ENCODE measurements at regions not wholly inside any gene's neighbourhood (a gene's known extent, or its start where the extent isn't known, plus 50 kb on each side); places are given as distances from the start of the nearest gene placed in this dataset.
"Not testable (repeated sequence)": the region's sequence is repeated elsewhere in the genome, so short reads cannot be mapped to it uniquely, and the experiment has no call there.

DNA sequence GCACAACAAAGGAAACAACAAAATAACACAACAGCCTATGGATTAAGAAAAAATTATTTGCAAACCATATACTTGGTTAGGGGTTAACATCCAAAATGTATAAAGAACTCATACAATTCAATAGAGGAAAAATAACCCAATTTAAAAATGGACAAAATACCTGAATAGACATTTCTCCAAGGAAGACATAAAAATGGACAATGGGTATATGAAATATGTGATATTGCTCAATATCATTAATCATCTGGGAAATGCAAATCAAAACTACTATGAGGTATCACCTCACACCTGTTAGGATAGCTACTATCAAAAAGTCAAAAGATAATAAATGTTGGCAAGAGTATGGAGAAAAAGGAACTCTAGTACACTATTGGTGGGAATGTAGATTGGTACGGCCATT, 71.0 kb upstream of the THRB start:
- H3K9me3 ChIP-seq (ENCODE audit: low read length), result no peaks in the 10 kb centered on the region
- TF ChIP-seq, protein P1, sequence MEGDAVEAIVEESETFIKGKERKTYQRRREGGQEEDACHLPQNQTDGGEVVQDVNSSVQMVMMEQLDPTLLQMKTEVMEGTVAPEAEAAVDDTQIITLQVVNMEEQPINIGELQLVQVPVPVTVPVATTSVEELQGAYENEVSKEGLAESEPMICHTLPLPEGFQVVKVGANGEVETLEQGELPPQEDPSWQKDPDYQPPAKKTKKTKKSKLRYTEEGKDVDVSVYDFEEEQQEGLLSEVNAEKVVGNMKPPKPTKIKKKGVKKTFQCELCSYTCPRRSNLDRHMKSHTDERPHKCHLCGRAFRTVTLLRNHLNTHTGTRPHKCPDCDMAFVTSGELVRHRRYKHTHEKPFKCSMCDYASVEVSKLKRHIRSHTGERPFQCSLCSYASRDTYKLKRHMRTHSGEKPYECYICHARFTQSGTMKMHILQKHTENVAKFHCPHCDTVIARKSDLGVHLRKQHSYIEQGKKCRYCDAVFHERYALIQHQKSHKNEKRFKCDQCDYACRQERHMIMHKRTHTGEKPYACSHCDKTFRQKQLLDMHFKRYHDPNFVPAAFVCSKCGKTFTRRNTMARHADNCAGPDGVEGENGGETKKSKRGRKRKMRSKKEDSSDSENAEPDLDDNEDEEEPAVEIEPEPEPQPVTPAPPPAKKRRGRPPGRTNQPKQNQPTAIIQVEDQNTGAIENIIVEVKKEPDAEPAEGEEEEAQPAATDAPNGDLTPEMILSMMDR (IDR thresholded peaks at IDR 0.05; ENCODE audit: poor library complexity, severe bottlenecking), result no peak
- TF ChIP-seq, protein P2, sequence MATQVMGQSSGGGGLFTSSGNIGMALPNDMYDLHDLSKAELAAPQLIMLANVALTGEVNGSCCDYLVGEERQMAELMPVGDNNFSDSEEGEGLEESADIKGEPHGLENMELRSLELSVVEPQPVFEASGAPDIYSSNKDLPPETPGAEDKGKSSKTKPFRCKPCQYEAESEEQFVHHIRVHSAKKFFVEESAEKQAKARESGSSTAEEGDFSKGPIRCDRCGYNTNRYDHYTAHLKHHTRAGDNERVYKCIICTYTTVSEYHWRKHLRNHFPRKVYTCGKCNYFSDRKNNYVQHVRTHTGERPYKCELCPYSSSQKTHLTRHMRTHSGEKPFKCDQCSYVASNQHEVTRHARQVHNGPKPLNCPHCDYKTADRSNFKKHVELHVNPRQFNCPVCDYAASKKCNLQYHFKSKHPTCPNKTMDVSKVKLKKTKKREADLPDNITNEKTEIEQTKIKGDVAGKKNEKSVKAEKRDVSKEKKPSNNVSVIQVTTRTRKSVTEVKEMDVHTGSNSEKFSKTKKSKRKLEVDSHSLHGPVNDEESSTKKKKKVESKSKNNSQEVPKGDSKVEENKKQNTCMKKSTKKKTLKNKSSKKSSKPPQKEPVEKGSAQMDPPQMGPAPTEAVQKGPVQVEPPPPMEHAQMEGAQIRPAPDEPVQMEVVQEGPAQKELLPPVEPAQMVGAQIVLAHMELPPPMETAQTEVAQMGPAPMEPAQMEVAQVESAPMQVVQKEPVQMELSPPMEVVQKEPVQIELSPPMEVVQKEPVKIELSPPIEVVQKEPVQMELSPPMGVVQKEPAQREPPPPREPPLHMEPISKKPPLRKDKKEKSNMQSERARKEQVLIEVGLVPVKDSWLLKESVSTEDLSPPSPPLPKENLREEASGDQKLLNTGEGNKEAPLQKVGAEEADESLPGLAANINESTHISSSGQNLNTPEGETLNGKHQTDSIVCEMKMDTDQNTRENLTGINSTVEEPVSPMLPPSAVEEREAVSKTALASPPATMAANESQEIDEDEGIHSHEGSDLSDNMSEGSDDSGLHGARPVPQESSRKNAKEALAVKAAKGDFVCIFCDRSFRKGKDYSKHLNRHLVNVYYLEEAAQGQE (IDR thresholded peaks at IDR 0.05; ENCODE audit: borderline replicate concordance), result no peak
- TF ChIP-seq SMC3 (conservative IDR thresholded peaks at IDR 0.05; ENCODE audit: poor library complexity) (no peak), EZH2 (IDR thresholded peaks at IDR 0.05; ENCODE audit: borderline replicate concordance, insufficient read depth, low read length, poor library complexity, severe bottlenecking) (no peak), RAD21 (conservative IDR thresholded peaks at IDR 0.05) (no peak), MXI1 (conservative IDR thresholded peaks at IDR 0.05; ENCODE audit: poor library complexity, severe bottlenecking) (no peak), TAF1 (IDR thresholded peaks at IDR 0.05; ENCODE audit: low read depth) (no peak), EP300 (conservative IDR thresholded peaks at IDR 0.05; ENCODE audit: poor library complexity, severe bottlenecking) (no peak), POLR2AphosphoS5 (IDR thresholded peaks at IDR 0.05) (no peak)
- no peak overlapping the region for H3K4me2 ChIP-seq (ENCODE audit: low read length)
- H3K79me2 ChIP-seq (replicated peaks; ENCODE audit: insufficient read depth, low read length), result no peaks in the 10 kb centered on the region
- H3K9me2 ChIP-seq (ENCODE audit: insufficient read depth, low read length), result no peaks in the 10 kb centered on the region
- H3K27me3 ChIP-seq (ENCODE audit: insufficient read depth, low read depth, low read length), result no peaks in the 10 kb centered on the region
- no peaks in the 10 kb centered on the region for H3F3A ChIP-seq (ENCODE audit: insufficient read depth, low read length, poor library complexity, severe bottlenecking)
- H4K20me1 ChIP-seq (ENCODE audit: insufficient read depth), result no peaks in the 10 kb centered on the region
- no peak overlapping the region for H3K27ac ChIP-seq (ENCODE audit: low read length)
- H2AFZ ChIP-seq (ENCODE audit: low read depth, low read length), result no peak overlapping the region
- no peak overlapping the region for H3K4me3 ChIP-seq (ENCODE audit: low read length)
- H3K9ac ChIP-seq (ENCODE audit: low read length), result no peak overlapping the region
- no peaks in the 10 kb centered on the region for H3K36me3 ChIP-seq (ENCODE audit: insufficient read depth, low read length)

DNA sequence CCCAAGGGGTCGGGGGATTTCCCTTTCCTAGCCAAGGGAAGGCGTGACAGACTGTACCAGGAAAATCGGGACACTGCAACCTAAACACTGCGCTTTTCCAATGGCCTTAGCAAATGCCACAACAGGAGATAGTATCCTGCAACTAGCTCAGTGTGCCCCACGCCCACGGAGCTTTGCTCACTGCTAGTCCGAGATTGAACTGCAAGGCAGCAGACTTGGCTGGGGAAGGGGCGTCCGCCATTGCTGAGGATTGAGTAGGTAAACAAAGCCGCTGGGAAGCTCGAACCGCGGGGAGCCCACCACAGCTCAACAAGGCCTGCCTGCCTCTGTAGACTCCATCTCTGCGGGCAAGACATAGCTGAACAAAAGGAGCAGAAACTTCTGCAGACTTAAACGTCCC, 72.3 kb upstream of the THRB start:
- H2AFZ ChIP-seq (ENCODE audit: low read depth, low read length), result no peak overlapping the region
- no peaks in the 10 kb centered on the region for H3K9me3 ChIP-seq (ENCODE audit: low read length)
- H3K4me3 ChIP-seq (ENCODE audit: low read length), result no peak overlapping the region
- no peak overlapping the region for H3K9ac ChIP-seq (ENCODE audit: low read length)
- no peaks in the 10 kb centered on the region for H3K9me2 ChIP-seq (ENCODE audit: insufficient read depth, low read length)
- TF ChIP-seq RAD21 (conservative IDR thresholded peaks at IDR 0.05), result no peak
- TF ChIP-seq POLR2AphosphoS5 (IDR thresholded peaks at IDR 0.05), result no peak
- no peak for TF ChIP-seq EP300 (conservative IDR thresholded peaks at IDR 0.05; ENCODE audit: poor library complexity, severe bottlenecking)
- H3K36me3 ChIP-seq (ENCODE audit: insufficient read depth, low read length), result no peaks in the 10 kb centered on the region
- H3K27ac ChIP-seq (ENCODE audit: low read length), result no peak overlapping the region
- no peaks in the 10 kb centered on the region for H3K79me2 ChIP-seq (replicated peaks; ENCODE audit: insufficient read depth, low read length)
- no peaks in the 10 kb centered on the region for H4K20me1 ChIP-seq (ENCODE audit: insufficient read depth)
- no peaks in the 10 kb centered on the region for H3F3A ChIP-seq (ENCODE audit: insufficient read depth, low read length, poor library complexity, severe bottlenecking)
- no peak overlapping the region for H3K4me2 ChIP-seq (ENCODE audit: low read length)
- H3K27me3 ChIP-seq (ENCODE audit: insufficient read depth, low read depth, low read length), result no peaks in the 10 kb centered on the region

DNA sequence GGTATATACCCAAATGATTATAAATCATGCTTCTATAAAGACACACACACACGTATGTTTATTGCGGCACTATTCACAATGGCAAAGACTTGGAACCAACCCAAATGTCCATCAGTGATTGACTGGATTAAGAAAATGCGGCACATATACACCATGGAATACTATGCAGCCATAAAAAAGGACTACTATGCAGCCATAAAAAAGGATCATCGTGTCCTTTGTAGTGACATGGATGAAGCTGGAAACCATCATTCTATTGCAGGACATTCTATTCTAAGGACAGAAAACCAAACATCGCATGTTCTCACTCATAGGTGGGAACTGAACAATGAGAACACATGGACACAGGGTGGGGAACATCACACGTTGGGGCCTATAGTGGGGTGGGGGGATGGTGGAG, 77.8 kb upstream of the THRB start:
- H3K9ac ChIP-seq (ENCODE audit: low read length); H3K4me3 ChIP-seq (ENCODE audit: low read length); H3K79me2 ChIP-seq (replicated peaks; ENCODE audit: insufficient read depth, low read length); H2AFZ ChIP-seq (ENCODE audit: low read depth, low read length); H3K9me3 ChIP-seq (ENCODE audit: low read length); H4K20me1 ChIP-seq (ENCODE audit: insufficient read depth); H3K36me3 ChIP-seq (ENCODE audit: insufficient read depth, low read length); H3K4me2 ChIP-seq (ENCODE audit: low read length); H3K27ac ChIP-seq (ENCODE audit: low read length); H3K27me3 ChIP-seq (ENCODE audit: insufficient read depth, low read depth, low read length); H3K9me2 ChIP-seq (ENCODE audit: insufficient read depth, low read length); H3F3A ChIP-seq (ENCODE audit: insufficient read depth, low read length, poor library complexity, severe bottlenecking): not testable (repeated sequence)
